GM18517 (cell line): ENCODE measurements at regions not wholly inside any gene's neighbourhood (a gene's known extent, or its start where the extent isn't known, plus 50 kb on each side); places are given as distances from the start of the nearest gene placed in this dataset.
"Not testable (repeated sequence)": the region's sequence is repeated elsewhere in the genome, so short reads cannot be mapped to it uniquely, and the experiment has no call there.

Experiments
- ATAC-seq: cut with Tn5 transposase; IDR thresholded peaks from one replicate; pipeline ENCODE4 v1.9.1; 2021; ENCODE audit warnings: mild to moderate bottlenecking, moderate library complexity; ENCODE audit not compliant: unreplicated experiment

DNA sequence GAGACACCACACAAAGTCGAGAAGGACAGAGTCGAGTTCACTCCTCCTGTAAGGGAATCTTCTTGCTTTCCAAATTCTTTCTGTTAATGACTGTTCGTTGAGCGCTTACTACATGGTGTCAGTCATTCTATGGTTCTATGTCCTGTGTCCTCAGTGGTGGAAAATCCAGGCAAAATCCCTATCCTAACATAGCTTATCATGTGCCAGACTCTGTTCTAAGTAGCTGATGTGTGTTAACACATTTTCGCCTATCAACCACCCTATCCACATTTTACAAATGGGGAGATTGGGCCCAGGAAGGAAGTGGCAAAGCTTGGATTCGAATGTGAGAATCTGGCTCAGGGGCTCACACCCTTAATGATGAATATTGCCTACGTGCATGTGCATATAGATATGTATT, 280.1 kb downstream of the GATA3 start:
- ATAC-seq = no peak

DNA sequence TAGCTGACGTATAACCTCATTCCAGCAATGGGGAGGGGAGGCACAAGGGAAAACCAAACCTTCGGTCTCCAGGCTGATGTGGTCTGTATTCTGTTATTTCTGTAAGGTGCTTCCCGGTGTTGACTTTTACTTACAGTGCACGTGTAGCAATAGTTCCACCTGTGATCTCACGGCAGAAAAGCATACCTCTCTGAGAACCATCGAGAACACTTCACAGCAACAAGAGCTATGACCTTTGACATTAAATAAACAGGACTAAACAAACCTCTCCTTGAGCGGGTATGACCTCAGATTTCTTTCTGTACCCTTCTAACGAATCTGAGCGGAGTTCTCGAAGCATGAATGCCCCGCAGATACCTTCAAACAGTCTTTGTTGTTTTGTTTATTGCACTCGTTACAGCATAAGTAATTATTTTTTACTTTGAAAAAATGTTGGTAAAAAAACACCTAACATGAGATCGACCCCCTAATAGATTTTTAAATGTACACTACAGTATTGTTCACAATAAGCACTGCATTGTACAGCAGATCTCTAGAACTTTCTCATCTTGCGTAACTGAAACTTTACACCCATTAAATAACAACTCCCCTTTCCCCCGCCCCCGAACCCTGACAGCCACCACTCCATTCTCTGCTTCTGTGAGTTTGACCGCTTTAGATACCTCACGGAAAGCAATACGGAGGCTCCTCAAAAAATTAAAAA, 282.3 kb downstream of the GATA3 start:
- no peak for ATAC-seq

DNA sequence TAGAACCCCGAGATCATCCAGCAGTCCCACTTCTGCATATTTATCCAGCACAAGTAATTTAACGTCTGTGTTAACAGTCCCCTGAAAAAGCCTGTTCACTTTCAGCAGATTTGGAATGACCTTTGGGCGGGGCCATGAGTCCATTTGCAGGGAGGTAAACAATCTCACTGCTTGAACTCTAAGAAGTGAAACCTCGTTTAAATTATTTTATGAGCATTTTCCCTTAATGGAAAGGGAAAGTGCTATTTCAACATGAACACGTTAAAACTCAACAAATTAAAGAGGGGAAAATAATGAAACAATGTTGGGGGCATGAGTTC, 282.8 kb downstream of the GATA3 start:
- no peak for ATAC-seq

DNA sequence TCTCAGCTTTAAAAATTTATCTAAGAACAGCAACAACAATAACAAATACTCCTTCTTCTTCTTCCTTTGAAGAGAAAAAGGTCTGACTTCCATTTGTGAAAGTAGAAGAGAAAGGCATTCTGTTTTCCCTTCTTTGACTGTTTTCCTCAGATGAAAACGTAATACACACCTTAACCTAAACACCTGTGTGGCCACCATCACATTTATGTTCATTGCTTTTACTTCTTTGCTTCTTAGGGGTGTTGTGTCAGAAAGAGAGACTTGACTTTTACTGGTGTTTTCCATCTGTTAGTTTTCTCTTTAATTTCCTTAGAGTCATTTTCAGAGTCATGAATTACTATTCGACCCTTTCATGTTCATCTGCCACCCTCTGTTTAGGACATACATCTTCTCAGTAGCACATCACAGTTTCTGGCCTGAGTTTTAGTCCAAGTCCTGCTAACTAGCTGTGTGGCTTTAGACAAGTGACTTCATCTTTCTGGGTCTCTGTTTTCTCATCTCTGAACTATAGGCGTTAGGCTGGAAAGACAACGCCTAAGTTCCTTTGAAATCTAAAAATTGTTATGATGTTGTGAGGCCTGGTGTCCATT, 283.8 kb downstream of the GATA3 start:
- ATAC-seq = no peak

DNA sequence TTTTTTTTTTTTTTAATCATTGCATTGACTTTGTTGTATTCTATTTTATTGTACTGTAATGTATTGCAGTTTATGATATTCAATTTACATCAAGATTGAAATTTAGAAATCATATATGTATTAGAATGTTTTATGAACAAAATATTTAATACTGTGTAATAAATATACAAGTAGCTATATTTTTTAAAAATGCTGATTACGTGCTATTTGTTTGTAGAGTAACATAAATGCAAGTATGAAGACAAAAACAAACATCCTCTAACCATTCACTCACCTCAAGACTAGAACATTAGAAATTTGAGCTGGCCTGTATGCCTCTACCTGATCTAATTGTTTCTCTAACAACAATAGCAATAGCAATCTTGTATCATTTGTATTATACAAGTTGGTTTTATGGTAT, 290.3 kb downstream of the GATA3 start:
- ATAC-seq = no peak

DNA sequence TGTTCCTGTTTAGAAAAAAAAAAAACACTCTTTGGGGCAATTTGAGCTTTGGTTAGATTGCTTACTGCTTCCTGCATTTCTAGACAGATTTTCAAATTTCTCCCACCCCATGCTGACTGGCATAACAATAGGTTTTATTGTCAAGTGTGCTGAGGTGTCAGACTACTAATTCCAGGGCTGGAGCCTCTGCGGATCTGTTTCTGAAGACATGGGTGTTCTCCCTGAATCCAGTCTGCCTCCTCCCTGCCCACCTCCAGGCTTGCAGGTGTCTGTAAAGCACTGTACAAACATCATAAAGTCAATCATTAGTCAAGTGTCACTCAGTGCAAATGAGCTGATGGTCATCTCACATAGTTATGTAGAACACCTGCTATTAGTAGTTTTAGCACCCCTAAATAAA, 292.4 kb downstream of the GATA3 start:
- ATAC-seq = no peak

DNA sequence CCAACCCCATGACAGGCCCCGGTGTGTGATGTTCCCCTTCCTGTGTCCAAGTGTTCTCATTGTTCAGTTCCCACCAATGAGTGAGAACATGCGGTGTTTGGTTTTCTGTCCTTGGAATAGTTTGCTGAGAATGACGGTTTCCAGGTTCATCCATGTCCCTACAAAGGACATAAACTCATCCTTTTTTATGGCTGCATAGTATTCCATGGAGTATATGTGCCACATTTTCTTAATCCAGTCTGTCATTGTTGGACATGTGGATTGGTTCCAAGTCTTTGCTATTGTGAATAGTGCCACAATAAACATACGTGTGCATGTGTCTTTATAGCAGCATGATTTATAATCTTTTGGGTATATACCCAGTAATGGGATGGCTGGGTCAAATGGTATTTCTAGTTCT, 293.1 kb downstream of the GATA3 start:
- ATAC-seq = not testable (repeated sequence)

DNA sequence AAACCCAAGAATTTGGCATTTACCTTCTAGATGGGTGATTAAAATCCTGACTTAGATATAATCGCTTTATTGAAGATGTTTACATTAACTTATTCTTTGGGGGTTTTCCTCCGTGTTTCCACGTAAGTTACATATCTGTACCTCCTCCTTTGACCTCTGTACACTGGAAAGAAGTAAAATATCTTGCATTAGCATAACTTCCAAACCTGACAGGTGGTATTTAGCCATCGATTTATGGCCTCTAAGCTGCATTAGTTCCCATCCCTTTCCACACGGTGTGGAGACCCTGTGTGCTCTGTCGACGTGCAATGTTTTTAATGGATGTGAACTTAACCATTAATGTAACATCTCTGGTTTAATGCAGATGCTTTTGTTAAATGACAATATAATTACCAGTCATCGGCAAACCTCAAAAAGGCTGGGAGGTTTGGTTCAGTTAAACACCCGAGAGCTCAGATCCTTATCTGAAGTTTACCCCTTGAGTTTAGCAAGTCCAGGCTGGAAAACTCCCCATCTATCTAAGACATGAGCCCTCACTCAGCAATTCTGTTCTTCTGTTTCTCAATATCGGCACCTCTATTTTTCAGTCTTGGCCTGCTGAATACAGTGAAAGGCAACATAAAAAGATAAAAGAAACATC, 295.2 kb downstream of the GATA3 start:
- no peak for ATAC-seq

DNA sequence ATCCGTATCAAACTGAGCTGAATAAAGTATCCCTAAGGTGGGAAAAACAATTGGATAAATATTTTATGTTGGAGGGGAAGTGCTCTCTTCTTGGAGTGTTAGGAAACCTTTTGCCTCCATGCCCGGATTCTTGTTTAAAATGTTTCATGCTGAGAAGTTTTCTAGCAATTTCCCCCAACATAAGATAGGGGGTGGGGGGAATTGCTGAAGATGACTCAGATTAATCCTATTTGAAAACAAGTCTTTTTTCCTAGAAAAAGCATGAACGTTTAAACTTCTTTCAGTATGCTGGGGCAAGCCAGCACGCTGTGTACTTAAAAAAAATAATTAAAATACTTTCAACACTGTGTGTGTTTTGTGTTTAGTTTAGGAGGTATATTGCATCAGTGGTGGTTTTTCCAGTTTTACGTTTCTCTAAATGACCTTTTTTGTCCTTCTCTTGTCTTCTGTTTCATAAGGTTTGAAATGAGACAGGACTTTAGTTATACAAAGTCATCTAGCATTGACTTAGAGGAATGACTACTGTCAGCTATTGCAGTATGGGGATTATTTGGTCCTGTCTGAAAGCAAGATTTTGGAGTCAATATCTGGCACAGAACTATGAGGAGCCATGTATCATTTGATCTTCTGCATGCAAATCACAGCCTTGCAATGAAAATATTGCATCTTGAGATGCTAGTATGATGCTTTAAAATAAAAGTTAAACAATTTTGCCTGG, 295.9 kb downstream of the GATA3 start:
- no peak for ATAC-seq

DNA sequence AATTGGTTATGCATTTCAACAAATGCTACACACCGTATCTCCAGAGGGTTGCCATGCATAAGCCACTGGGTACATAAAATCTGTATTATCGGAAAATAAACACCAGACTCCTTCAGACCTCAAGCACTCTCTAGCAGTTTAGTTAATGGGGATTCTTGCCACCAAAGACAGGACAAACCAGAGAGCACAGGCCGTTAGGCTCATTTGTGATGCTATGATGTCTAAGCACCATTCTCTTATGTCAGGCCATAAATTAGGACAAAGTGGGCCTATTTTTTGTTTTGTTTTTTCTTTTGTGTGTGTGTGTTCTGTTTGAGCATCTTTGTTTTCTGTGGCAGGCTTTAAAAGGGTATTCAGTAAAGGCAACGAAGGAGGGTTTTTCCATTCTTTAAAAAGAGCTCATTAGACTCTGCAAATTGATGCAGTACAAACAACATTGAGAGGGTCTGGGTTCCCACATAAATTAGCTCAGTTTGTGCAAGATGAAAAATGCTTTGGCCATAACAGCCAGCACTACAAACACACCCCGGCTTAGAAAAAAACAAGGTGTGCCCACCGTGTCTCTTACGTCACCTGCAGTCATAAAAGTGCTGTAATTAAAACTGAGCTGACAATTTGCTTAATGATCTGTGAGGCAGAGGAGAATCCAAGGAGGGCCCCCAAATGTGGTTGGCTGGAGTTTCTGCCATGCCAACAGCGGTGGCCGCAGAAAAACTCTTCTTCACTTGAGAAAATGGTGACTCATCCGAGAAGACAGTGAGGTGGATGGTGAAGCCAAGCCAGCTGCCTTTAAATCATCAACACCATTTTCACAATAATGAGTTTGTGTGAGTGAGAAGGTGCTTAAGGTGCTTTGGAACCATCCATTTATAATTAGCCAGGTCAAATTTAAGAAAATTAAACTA, 297.9 kb downstream of the GATA3 start:
- no peak for ATAC-seq

DNA sequence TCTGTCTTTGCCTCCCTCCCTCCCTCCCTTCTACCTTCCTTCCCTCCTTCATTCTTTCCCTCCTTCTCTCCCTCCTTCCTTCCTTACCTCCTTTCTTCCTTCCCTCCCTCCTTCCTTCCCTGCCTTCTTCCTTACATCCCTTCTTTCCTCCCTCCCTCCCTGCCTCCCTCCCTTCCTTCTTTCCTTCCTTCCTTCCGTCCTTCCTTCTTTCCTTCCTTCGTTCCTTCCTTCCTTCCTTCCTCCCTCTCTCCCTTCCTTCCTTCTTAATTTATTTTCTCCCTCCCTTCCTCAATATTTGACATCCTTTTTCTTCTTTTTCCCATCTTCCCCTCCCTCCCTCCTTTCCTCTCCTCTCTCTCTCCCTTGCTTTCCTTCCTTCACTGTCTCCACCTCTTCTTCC, 301.8 kb downstream of the GATA3 start:
- no peak for ATAC-seq

DNA sequence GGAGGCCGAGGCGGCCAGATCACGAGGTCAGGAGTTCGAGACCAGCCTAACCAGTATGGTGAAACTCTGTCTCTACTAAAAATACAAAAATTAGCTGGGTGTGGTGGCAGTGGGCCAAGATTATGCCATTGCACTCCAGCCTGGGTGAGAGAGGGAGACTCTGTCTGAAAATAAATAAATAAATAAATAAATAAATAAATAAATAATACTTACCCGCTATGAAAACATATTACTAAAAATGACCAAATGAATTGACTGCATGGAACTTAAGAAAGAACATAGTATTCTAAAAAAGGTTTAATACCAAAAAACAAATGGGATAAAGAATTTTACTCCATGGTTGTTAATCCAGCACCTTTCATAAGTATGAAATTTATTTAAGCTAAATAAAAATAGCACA, 305.0 kb downstream of the GATA3 start:
- no peak for ATAC-seq

DNA sequence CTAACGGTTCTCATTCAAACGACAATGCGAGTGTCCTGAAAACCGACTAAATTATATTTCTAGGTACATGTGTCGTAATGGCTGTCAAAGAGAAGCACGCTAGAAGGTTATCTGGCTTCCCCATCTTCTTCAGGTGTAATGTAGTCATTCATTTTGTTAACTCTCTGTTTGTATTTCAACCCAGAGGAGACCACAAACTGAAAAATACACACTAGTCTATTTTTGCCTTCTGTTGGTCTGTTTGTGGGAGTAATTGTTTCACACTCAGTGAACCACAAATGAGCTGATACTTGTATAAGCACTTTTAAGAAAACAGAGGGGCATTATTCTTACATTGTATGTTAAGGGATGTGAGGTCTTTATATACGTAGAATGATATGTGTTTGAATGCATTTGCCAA, 305.9 kb downstream of the GATA3 start:
- ATAC-seq = no peak

DNA sequence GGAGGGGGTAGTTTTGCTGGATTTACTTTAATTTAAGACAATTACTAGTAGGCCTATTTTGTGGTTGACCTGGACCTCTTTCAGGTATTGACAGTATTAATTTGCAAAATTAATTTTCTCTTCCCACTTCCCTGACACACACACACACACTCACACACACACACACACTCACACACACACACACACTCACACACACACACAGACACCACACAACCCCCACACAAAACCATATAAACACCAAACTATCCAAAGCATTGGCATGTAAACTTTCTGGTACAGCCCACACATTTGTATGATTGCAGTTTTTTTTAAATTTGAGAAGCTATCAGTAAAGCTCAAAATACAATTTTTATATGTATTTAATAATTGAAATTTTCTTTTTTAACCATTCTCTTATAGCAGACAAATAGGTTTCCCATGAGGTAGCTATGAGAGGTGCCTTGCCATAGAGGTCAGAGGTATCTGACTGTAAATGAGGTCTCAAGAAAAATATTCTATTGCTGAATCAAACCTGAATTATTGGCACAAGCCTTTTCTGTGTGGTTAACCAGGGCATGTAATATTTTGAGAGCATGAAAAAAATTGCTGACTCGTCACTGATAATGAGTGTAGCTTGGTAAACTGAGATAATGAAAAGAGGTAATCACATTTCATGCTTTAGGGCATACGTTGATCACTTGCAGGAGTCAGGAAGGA, 306.5 kb downstream of the GATA3 start:
- no peak for ATAC-seq

DNA sequence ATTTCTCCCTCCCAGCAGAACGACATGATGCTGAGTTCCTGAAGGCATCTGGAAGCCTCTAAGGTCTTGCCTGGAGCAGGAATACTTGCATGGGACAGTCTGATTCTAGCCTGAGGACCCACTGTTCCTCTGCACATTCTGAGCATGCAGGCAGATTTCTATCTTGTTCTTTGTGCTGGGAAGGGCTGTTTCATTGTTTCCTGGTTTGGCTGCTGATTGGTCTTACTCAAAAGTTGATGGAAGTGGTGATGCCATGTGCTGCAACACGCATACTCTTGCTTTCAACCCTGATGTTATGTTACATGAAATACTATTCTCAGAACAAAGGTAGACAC, 307.0 kb downstream of the GATA3 start:
- no peak for ATAC-seq

DNA sequence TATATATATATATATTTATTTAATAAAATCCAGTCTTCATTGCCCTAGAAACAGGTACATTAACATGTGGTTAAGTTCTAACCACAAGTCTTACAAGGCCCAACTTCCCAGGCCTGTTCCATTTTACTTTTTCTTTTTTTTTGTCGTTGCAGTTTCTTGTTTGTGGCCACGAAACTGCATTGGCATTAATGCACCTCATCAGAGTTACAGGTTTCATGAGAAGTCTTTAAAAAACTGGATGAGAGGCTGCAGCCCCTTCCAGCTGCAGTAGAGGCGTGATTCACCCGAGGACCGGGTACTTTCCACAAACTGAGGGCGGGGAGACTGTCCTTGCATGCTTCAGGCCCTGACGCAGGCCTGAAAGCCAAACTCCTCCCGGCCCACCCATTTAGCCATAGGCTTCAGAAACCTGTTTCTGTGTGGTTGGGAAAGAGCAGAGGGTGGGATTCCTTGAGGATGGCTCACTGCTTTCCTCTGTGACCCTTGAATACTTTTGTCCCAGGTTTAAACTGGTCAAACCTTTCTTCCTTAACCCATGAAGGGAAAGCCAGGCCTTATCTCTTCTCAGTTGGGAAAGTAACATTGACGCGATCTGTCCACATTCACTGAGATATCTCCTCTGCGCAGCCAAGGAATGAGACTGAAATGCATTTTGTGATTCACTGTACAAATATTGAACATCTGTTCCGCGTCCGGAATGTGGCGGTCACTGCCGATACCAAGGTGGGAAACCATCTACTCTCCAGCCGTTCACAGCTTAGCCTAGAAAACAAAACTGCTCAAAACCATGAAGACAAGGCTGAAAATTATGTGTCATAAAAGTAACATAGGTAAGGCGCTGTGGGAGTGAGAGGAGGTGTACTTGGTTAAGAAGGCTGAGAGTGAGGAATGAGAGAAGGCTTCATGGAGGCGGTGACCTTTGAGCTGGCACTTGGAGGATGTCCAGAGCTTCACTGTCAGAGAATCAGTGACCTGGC, 311.7 kb downstream of the GATA3 start:
- no peak for ATAC-seq

DNA sequence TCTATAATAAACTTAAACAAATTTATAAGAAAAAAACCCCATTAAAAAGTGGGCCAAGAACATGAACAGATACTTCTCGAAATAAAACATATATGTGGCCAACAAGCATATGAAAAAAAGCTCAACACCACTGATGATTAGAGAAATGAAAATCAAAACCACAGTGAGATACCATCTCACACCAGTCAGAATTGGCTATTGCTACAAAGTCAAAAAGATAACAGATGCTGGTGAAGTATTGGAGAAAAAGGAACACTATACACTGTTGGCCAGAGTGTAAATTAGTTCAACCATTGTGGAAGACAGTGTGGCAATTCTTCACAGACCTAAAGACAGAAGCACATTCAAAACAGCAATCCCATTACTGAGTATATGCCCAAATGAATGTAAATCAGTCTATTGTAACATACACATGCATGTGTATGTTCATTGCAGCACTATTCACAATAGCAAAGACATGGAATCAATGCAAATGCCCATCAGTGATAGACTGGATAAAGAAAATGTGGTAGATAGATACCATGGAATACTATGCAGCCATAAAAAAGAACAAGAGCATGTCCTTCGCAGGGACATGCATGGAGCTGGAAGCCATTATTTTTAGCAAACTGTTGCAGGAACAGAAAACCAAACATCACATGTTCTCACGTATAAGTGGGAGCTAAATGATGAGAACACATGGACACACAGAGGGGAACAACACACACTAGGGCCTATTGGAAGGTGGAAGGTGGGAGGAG, 313.4 kb downstream of the GATA3 start:
- ATAC-seq = not testable (repeated sequence)

DNA sequence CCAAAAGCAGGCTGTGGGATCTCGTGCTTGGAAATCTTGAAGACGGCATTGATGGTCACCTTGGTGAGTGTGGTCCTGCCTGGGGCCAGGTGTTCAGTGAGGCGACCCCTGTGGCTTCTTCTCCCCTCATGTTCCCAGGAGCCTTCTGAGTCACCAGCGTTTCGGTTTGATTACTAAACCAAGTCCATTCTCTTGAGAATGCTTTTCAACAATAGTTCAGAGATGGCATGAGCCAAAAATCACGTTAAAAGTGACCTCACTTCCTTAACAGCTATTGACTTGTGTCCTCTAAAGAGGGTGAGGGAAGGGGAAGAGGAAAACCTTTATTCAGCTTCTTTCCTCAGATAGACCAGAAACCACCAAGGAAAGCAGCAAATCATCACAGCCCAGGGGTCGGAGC, 315.2 kb downstream of the GATA3 start:
- peak; percentile 56 for ATAC-seq

DNA sequence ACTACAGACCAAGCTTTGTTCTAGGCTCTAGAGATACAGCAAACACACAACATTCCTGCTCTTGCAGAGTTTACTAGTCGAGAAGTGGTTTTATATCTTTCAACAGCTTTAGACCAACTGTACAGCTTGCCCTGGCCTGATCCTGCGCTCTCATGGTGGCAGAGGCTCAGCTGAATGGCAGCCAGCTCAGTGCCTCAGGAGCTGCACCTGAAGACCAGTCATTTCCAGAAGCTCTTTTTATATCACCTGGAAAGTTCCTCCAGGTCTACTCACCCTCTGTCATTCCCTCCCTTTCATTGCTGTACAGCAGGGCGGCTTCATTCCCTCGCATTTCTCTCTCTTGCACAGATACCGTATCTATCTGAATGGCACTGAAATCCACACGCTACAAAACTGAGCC, 319.8 kb downstream of the GATA3 start:
- no peak for ATAC-seq
